ENCODE measurements at regions not wholly inside any gene's neighbourhood (a gene's known extent, or its start where the extent isn't known, plus 50 kb on each side); places are given as distances from the start of the nearest gene placed in this dataset.

- no peak overlapping the region for H3K4me2 ChIP-seq (ENCODE audit: insufficient read depth, low read length)
Measured at GRCh38 chr11:64469288-64469687, 86.5 kb upstream of the SLC22A11 start.

DNA sequence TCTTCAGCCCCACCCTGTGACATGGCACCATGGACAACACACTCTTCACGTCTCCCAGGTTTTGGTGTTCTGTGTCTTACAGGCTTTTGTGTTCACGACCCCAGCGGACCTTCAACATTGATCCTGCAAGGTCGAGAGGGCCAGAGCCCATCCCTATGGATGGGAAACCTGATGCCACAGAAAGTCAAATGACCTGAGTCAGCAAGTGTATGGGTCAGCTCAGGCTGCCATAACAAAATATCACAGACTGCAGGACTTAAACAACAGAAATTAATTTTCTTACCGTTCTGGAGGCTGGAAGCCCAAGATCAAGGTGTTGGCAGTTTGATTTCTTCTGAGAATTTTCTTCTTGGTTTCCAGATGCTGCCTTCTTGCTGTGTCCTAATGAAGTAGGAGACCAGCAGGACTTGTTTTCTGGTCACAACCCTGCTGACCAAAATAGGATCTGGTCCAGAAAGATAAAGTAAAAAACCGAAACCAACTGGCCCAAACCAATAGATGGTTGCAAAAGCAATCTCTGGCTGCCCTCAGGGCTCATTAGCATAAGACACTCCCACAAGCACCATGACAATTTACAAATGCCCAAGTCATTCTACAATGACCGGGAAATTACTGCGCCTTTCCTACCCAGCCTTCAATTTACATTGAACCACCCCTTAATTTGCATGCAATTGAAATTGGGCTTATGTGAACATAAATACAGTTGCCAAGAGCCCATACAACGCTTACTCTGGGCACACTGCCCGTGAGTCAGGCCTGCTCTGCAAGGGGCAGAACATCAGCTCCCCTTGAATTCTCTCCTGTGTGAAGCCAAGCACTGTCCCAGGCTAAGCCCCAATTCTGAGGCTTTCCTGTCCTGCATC is 82.9 kb upstream of the SLC22A11 start:
- Histone ChIP-seq H3K9me3 (ENCODE audit: low read depth, low read length) (no peaks in the 10 kb centered on the region), H3K4me2 (ENCODE audit: insufficient read depth, low read length) (no peak overlapping the region), H3K4me1 (ENCODE audit: insufficient read depth, low read length) (no peaks in the 10 kb centered on the region), H3K27ac (ENCODE audit: low read depth, low read length) (no peak overlapping the region), H3K4me3 (ENCODE audit: insufficient read depth, low read length) (no peak overlapping the region), H3K79me2 (ENCODE audit: insufficient read depth, low read length) (no peaks in the 10 kb centered on the region), H4K20me1 (ENCODE audit: insufficient read depth, low read length) (no peaks in the 10 kb centered on the region), H3K36me3 (ENCODE audit: insufficient read depth, low read length) (no peaks in the 10 kb centered on the region), H3K27me3 (ENCODE audit: insufficient read depth, low read length) (peaks cover 40% of the 10 kb centered on the region), H2AFZ (ENCODE audit: low read length) (no peak overlapping the region)
- DNase-seq (ENCODE audit: insufficient read length, low spot score, missing footprints) = no peak
- TF ChIP-seq, protein P1, sequence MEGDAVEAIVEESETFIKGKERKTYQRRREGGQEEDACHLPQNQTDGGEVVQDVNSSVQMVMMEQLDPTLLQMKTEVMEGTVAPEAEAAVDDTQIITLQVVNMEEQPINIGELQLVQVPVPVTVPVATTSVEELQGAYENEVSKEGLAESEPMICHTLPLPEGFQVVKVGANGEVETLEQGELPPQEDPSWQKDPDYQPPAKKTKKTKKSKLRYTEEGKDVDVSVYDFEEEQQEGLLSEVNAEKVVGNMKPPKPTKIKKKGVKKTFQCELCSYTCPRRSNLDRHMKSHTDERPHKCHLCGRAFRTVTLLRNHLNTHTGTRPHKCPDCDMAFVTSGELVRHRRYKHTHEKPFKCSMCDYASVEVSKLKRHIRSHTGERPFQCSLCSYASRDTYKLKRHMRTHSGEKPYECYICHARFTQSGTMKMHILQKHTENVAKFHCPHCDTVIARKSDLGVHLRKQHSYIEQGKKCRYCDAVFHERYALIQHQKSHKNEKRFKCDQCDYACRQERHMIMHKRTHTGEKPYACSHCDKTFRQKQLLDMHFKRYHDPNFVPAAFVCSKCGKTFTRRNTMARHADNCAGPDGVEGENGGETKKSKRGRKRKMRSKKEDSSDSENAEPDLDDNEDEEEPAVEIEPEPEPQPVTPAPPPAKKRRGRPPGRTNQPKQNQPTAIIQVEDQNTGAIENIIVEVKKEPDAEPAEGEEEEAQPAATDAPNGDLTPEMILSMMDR (IDR thresholded peaks at IDR 0.05; ENCODE audit: extremely low read depth, low read depth, low read length) = no peak

More at GRCh38 chr11:64469288-64469687, 86.5 kb upstream of the SLC22A11 start:
- no peak for DNase-seq (ENCODE audit: insufficient read length, low spot score, missing footprints)
- Histone ChIP-seq H3K27ac (ENCODE audit: low read depth, low read length) (no peak overlapping the region), H3K4me1 (ENCODE audit: insufficient read depth, low read length) (no peaks in the 10 kb centered on the region), H4K20me1 (ENCODE audit: insufficient read depth, low read length) (no peaks in the 10 kb centered on the region), H3K36me3 (ENCODE audit: insufficient read depth, low read length) (no peaks in the 10 kb centered on the region), H2AFZ (ENCODE audit: low read length) (no peak overlapping the region), H3K4me3 (ENCODE audit: insufficient read depth, low read length) (no peak overlapping the region), H3K27me3 (ENCODE audit: insufficient read depth, low read length) (peaks cover 34% of the 10 kb centered on the region), H3K79me2 (ENCODE audit: insufficient read depth, low read length) (no peaks in the 10 kb centered on the region), H3K9me3 (ENCODE audit: low read depth, low read length) (no peaks in the 10 kb centered on the region)
- TF ChIP-seq, protein P1 (IDR thresholded peaks at IDR 0.05; ENCODE audit: extremely low read depth, low read depth, low read length) = no peak

- Histone ChIP-seq H3K4me2 (ENCODE audit: insufficient read depth, low read length) (no peak overlapping the region), H3K36me3 (ENCODE audit: insufficient read depth, low read length) (no peaks in the 10 kb centered on the region), H3K9me3 (ENCODE audit: low read depth, low read length) (no peaks in the 10 kb centered on the region), H3K27ac (ENCODE audit: low read depth, low read length) (no peak overlapping the region), H3K4me1 (ENCODE audit: insufficient read depth, low read length) (no peaks in the 10 kb centered on the region), H2AFZ (ENCODE audit: low read length) (no peak overlapping the region), H3K79me2 (ENCODE audit: insufficient read depth, low read length) (no peaks in the 10 kb centered on the region), H3K4me3 (ENCODE audit: insufficient read depth, low read length) (no peak overlapping the region), H3K27me3 (ENCODE audit: insufficient read depth, low read length) (peaks cover 37% of the 10 kb centered on the region), H4K20me1 (ENCODE audit: insufficient read depth, low read length) (no peaks in the 10 kb centered on the region)
- TF ChIP-seq, protein P1 (IDR thresholded peaks at IDR 0.05; ENCODE audit: extremely low read depth, low read depth, low read length) = no peak
- DNase-seq (ENCODE audit: insufficient read length, low spot score, missing footprints) = no peak
Measured at GRCh38 chr11:64474680-64475079, 81.1 kb upstream of the SLC22A11 start.

- Histone ChIP-seq H3K4me2 (ENCODE audit: insufficient read depth, low read length) (no peak overlapping the region), H3K27me3 (ENCODE audit: insufficient read depth, low read length) (peaks cover 36% of the 10 kb centered on the region), H2AFZ (ENCODE audit: low read length) (no peak overlapping the region), H3K79me2 (ENCODE audit: insufficient read depth, low read length) (no peaks in the 10 kb centered on the region), H3K4me3 (ENCODE audit: insufficient read depth, low read length) (no peak overlapping the region), H3K36me3 (ENCODE audit: insufficient read depth, low read length) (no peaks in the 10 kb centered on the region), H3K27ac (ENCODE audit: low read depth, low read length) (no peak overlapping the region), H3K4me1 (ENCODE audit: insufficient read depth, low read length) (no peaks in the 10 kb centered on the region), H3K9me3 (ENCODE audit: low read depth, low read length) (no peaks in the 10 kb centered on the region), H4K20me1 (ENCODE audit: insufficient read depth, low read length) (no peaks in the 10 kb centered on the region)
- TF ChIP-seq, protein P1 (IDR thresholded peaks at IDR 0.05; ENCODE audit: extremely low read depth, low read depth, low read length) = no peak
- no peak for DNase-seq (ENCODE audit: insufficient read length, low spot score, missing footprints)
Measured at GRCh38 chr11:64475145-64475544, 80.6 kb upstream of the SLC22A11 start.

Measured in osteoblast (primary cell).